Stomach (tissue), 8 donors: ENCODE measurements at regions not wholly inside any gene's neighbourhood (a gene's known extent, or its start where the extent isn't known, plus 50 kb on each side); places are given as distances from the start of the nearest gene placed in this dataset.

Experiments
- DNase-seq, 2 donors: peaks; one replicate each; pipeline versions ENCODE4 v3.0.0 to v3.0.0-alpha.2; 2013 to 2019
- H3K27ac ChIP-seq, 5 donors: fragments of 200-600 bp in 4 of 5; sonication (generic) in 4 of 5; one replicate each; pipeline ENCODE4 v1.5.1; 2013 to 2019; ENCODE audit warnings: mild to moderate bottlenecking in 1 of 5, moderate library complexity in 1 of 5
- H3K27me3 ChIP-seq, 3 donors: fragments of 200-600 bp; sonication (generic); one replicate each; pipeline ENCODE4 v1.5.1; 2017 to 2019; ENCODE audit warnings: mixed run types in 1 of 3
- H3K36me3 ChIP-seq, 4 donors: fragments of 200-600 bp; sonication (generic); 1 replicate in 3 of 4; 2 replicates in 1 of 4; pipeline ENCODE4 v1.5.1; 2016 to 2019
- H3K4me1 ChIP-seq, 4 donors: fragments of 200-600 bp; sonication (generic); one replicate each; pipeline ENCODE4 v1.5.1; 2016 to 2019
- H3K4me3 ChIP-seq, 4 donors: fragments of 200-600 bp; sonication (generic) in 3 of 4; one replicate each; pipeline ENCODE4 v1.5.1; 2016 to 2019; ENCODE audit warnings: mild to moderate bottlenecking in 1 of 4
- H3K9me3 ChIP-seq, 4 donors: fragments of 200-600 bp; sonication (generic); one replicate each; pipeline ENCODE4 v1.5.1; 2016 to 2019
- CTCF ChIP-seq, 7 experiments: fragments of 450-650 bp in 4 of 7; fragments of 200-600 bp in 3 of 7; sonication (generic) in 3 of 7; IDR thresholded peaks; one replicate each; pipeline ENCODE4 v1.5.1; 2016 to 2019; ENCODE audit warnings: antibody characterized with exemption in 7 of 7, control low read depth in 2 of 7, mild to moderate bottlenecking in 1 of 7
- EP300 ChIP-seq: sonication (generic); formaldehyde crosslinking; IDR thresholded peaks from one replicate; pipeline ENCODE4 v1.6.1; 2017; ENCODE audit warnings: antibody characterized with exemption
- POLR2A ChIP-seq, 4 donors: fragments of 450-650 bp; IDR thresholded peaks; one replicate each; pipeline ENCODE4 v1.6.1; 2016; ENCODE audit warnings: antibody characterized with exemption in 4 of 4, control low read depth in 2 of 4, mild to moderate bottlenecking in 1 of 4, moderate library complexity in 1 of 4
- POLR2AphosphoS5 ChIP-seq, 3 donors: sonication (generic); formaldehyde crosslinking; IDR thresholded peaks; one replicate each; pipeline ENCODE4 v1.6.1; 2016; ENCODE audit warnings: antibody characterized with exemption in 3 of 3
- WGBS, 5 donors: extraction: QIAGEN DNeasy Blood & Tissue Kit in 3 of 5; methylation state at CpG; one replicate each; pipeline versions ENCODE4 v1.1.5 to v1.1.7; 2013 to 2018; 5-methylcytosine and 5-hydroxymethylcytosine counted together
- intact Hi-C: fragments of 100-400 bp; cut with DNase I; formaldehyde crosslinking; loops from one replicate; pipeline ENCODE4 v1.15.1; 2023; ENCODE audit warnings: low total_unique reads
- donor health status: healthy with polysubstance abuse.
- donor health status: Bipolar disorder and iron deficiency.
- donor health status: healthy.

GRCh38 chr2:64317707-64318475 lies 136.1 kb upstream of the LGALSL start:
- no peak for DNase-seq
- Histone ChIP-seq H3K27ac (no peak overlapping the region), H3K4me1 (peaks cover 0 to 6% (median 4%) of the 10 kb centered on the region in 4 donors), H3K9me3 (peaks cover 0 to 6% (median 0%) of the 10 kb centered on the region in 4 donors), H3K27me3 (peaks cover 0 to 9% (median 0%) of the 10 kb centered on the region in 3 donors), H3K4me3 (no peak overlapping the region), H3K36me3 (no peaks in the 10 kb centered on the region)
- TF ChIP-seq EP300 (no peak), POLR2A (IDR thresholded peaks at IDR 0.05) (no peak), CTCF (IDR thresholded peaks at IDR 0.05) (no peak), POLR2AphosphoS5 (IDR thresholded peaks at IDR 0.05) (no peak)
- intact Hi-C loops: no loop called here
- WGBS, 5 donors: 81 to 92% (median 86%) methylated on average over 2 of the region's 2 CpGs

GRCh38 chr2:64318476-64318748 lies 135.6 kb upstream of the LGALSL start:
- 65 to 90% (median 78%) methylated on average over 1 of the region's 1 CpG for WGBS, 5 donors
- TF ChIP-seq CTCF (IDR thresholded peaks at IDR 0.05) (no peak), EP300 (no peak), POLR2A (IDR thresholded peaks at IDR 0.05) (no peak), POLR2AphosphoS5 (IDR thresholded peaks at IDR 0.05) (no peak)
- H3K27me3 ChIP-seq: peaks cover 0 to 9% (median 0%) of the 10 kb centered on the region in 3 donors
- no peak for DNase-seq
- H3K9me3 ChIP-seq: peaks cover 0 to 6% (median 0%) of the 10 kb centered on the region in 4 donors
- no peak overlapping the region for H3K4me3 ChIP-seq
- H3K4me1 ChIP-seq: peaks cover 0 to under 1% (median under 1%) of the 10 kb centered on the region in 4 donors
- H3K27ac ChIP-seq: no peak overlapping the region
- intact Hi-C loops: no loop called here
- H3K36me3 ChIP-seq: no peaks in the 10 kb centered on the region

GRCh38 chr2:64319896-64320295 lies 134.1 kb upstream of the LGALSL start:
- no peak overlapping the region for H3K27ac ChIP-seq
- H3K27me3 ChIP-seq: peaks cover 0 to 9% (median 0%) of the 10 kb centered on the region in 3 donors
- no peak overlapping the region for H3K4me3 ChIP-seq
- no peaks in the 10 kb centered on the region for H3K36me3 ChIP-seq
- H3K4me1 ChIP-seq: no peaks in the 10 kb centered on the region
- whole genome bisulfite sequencing, 5 donors: 81 to 100% (median 94%) methylated on average over 3 of the region's 3 CpGs
- TF ChIP-seq EP300 (no peak), POLR2AphosphoS5 (IDR thresholded peaks at IDR 0.05) (no peak), POLR2A (IDR thresholded peaks at IDR 0.05) (no peak), CTCF (IDR thresholded peaks at IDR 0.05) (no peak)
- intact Hi-C loops: no loop called here
- DNase-seq: no peak
- peaks cover 0 to 6% (median 0%) of the 10 kb centered on the region in 4 donors for H3K9me3 ChIP-seq

- Histone ChIP-seq H3K4me3 (no peak overlapping the region), H3K27me3 (peaks cover 0 to 9% (median 0%) of the 10 kb centered on the region in 3 donors), H3K9me3 (peaks cover 0 to 6% (median 0%) of the 10 kb centered on the region in 4 donors), H3K27ac (no peak overlapping the region), H3K36me3 (no peaks in the 10 kb centered on the region), H3K4me1 (peaks cover 0 to 8% (median 5%) of the 10 kb centered on the region in 4 donors)
- TF ChIP-seq EP300 (no peak), POLR2A (IDR thresholded peaks at IDR 0.05) (no peak), POLR2AphosphoS5 (IDR thresholded peaks at IDR 0.05) (no peak)
- intact Hi-C loops: no loop called here
- no peak for DNase-seq
- 75 to 88% (median 81%) methylated on average over 5 of the region's 5 CpGs for WGBS, 5 donors
These were observed 131.5 kb upstream of the LGALSL start for GRCh38 chr2:64322433-64322832.

- no peak overlapping the region for H3K4me3 ChIP-seq
- peaks cover 0 to 15% (median 12%) of the 10 kb centered on the region in 4 donors for H3K4me1 ChIP-seq
- H3K27me3 ChIP-seq: peaks cover 0 to 9% (median 0%) of the 10 kb centered on the region in 3 donors
- no peaks in the 10 kb centered on the region for H3K36me3 ChIP-seq
- peaks cover 0 to 6% (median 0%) of the 10 kb centered on the region in 4 donors for H3K9me3 ChIP-seq
- no peak overlapping the region for H3K27ac ChIP-seq
- WGBS, 5 donors: 26 to 55% (median 47%) methylated on average over 5 of the region's 5 CpGs
- peak in 1 of 2 donors; percentile 60 for DNase-seq
- intact Hi-C loops: no loop called here
- TF ChIP-seq EP300 (no peak), POLR2AphosphoS5 (IDR thresholded peaks at IDR 0.05) (no peak), CTCF (IDR thresholded peaks at IDR 0.05) (no peak), POLR2A (IDR thresholded peaks at IDR 0.05) (no peak)
These were observed 130.8 kb upstream of the LGALSL start for GRCh38 chr2:64323197-64323596.
